K562 (cell line): ENCODE measurements at regions not wholly inside any gene's neighbourhood (a gene's known extent, or its start where the extent isn't known, plus 50 kb on each side); places are given as distances from the start of the nearest gene placed in this dataset.

Experiments
- ATAC-seq: fragments of 200-7000 bp; cut with Tn5 transposase; 3 replicates; pipeline ENCODE4 v1.9.1; 2020; ENCODE audit warnings: moderate library complexity
- BruUV-seq: library from RNA; stranded (reverse); fragments of 400-500 nt; replicated peaks from 2 replicates; lab custom pipeline; 2021; lab: Mats Ljungman, UMichigan
- CTCF ChIA-PET: fragments of 300-600 bp; formaldehyde crosslinking; extraction: SDS; loops from one replicate; lab custom pipeline; 2021; ENCODE audit warnings: low intra/inter-chr PET ratio; lab: Yijun Ruan, JAX
- POLR2A ChIA-PET: fragments of 300-600, 350-650 bp; sonication (Branson Sonifier 250); formaldehyde crosslinking; extraction: SDS; loops from one replicate; lab custom pipeline; 2021; ENCODE audit warnings: antibody characterized with exemption, inconsistent platforms; lab: Yijun Ruan, JAX
- DNase-seq, 4 experiments: peaks; one replicate each; pipeline versions ENCODE4 v3.0.0 to v3.0.0-alpha.2; 2011 to 2018; ENCODE audit warnings: low spot score in 3 of 4, mixed read lengths in 3 of 4; ENCODE audit errors: extremely low read depth in 1 of 4
- FAIRE-seq: peaks from 2 replicates; lab custom pipeline; 2011; peaks lifted over from hg19 to GRCh38; lab: Jason Lieb, UNC
- H2AFZ ChIP-seq: 2 replicates; pipeline ENCODE4 v1.6.0; 2011; ENCODE audit warnings: low read depth, low read length, control low read depth, inconsistent platforms
- H3K27ac ChIP-seq: fragments of 200-600 bp; 3 replicates; pipeline ENCODE4 v1.8.0; 2011; ENCODE audit warnings: low read depth, mild to moderate bottlenecking, control low read depth, inconsistent platforms, low read length, moderate library complexity, mixed read lengths; ENCODE audit errors: extremely low read depth
- H3K27me3 ChIP-seq, 2 experiments: fragments of 300-600 bp in 1 of 2; 2 replicates in 1 of 2; 3 replicates in 1 of 2; pipeline versions ENCODE4 v1.6.0 to v1.8.0; 2011; ENCODE audit warnings: inconsistent platforms in 2 of 2, low read length in 2 of 2, mild to moderate bottlenecking in 1 of 2, mixed read lengths in 1 of 2, moderate library complexity in 1 of 2; ENCODE audit not compliant: control insufficient read depth in 2 of 2, insufficient read depth in 2 of 2
- H3K36me3 ChIP-seq: fragments of 300-600 bp; 3 replicates; pipeline ENCODE4 v1.8.0; 2011; ENCODE audit warnings: mild to moderate bottlenecking, low read length, inconsistent platforms; ENCODE audit not compliant: control insufficient read depth, insufficient read depth
- H3K4me1 ChIP-seq, 2 experiments: fragments of 200-600 bp in 1 of 2; replicated peaks in 1 of 2; 2 replicates in 1 of 2; 3 replicates in 1 of 2; pipeline versions ENCODE4 v1.5.1 to v1.8.0; 2011; ENCODE audit warnings: inconsistent platforms in 2 of 2, low read length in 2 of 2, mild to moderate bottlenecking in 1 of 2, mixed read lengths in 1 of 2, moderate library complexity in 1 of 2; ENCODE audit not compliant: control insufficient read depth in 2 of 2, insufficient read depth in 2 of 2
- H3K4me2 ChIP-seq: 2 replicates; pipeline ENCODE4 v1.6.1; 2011; ENCODE audit warnings: low read length, control low read depth, inconsistent platforms, mixed read lengths; ENCODE audit not compliant: insufficient read depth
- H3K4me3 ChIP-seq: fragments of 200-600 bp; sonication (generic), shearing (Covaris generic); 2 replicates; pipeline ENCODE4 v1.5.1; 2016; ENCODE audit warnings: control low read depth, inconsistent platforms
- H3K79me2 ChIP-seq: fragments of 200-600 bp; 3 replicates; pipeline ENCODE4 v1.8.0; 2011; ENCODE audit warnings: low read length, inconsistent platforms; ENCODE audit not compliant: control insufficient read depth, insufficient read depth
- H3K9ac ChIP-seq, 2 experiments: 2 replicates each; pipeline versions ENCODE4 v1.6.0 to v1.6.1; 2011; ENCODE audit warnings: low read depth in 2 of 2, low read length in 2 of 2, control low read depth in 1 of 2, inconsistent platforms in 1 of 2, mild to moderate bottlenecking in 1 of 2, mixed read lengths in 1 of 2; ENCODE audit not compliant: insufficient read depth in 1 of 2
- H3K9me1 ChIP-seq: one replicate; pipeline ENCODE4 v1.6.0; 2011; ENCODE audit warnings: inconsistent platforms, mild to moderate bottlenecking, low read length, moderate library complexity; ENCODE audit not compliant: control insufficient read depth, insufficient read depth
- H3K9me3 ChIP-seq: replicated peaks from 2 replicates; pipeline ENCODE4 v1.5.1; 2011; ENCODE audit warnings: low read depth, low read length, inconsistent platforms; ENCODE audit not compliant: control insufficient read depth, insufficient read depth
- H4K20me1 ChIP-seq: replicated peaks from 2 replicates; pipeline ENCODE4 v1.6.1; 2011; ENCODE audit warnings: low read length, inconsistent platforms, mixed read lengths; ENCODE audit not compliant: control insufficient read depth, insufficient read depth
- C11orf30 ChIP-seq: fragments of 450-650 bp; IDR thresholded peaks from 2 replicates; pipeline ENCODE4 v1.6.1; 2016; ENCODE audit warnings: low read depth, mild to moderate bottlenecking
- CHD1 ChIP-seq: fragments of 200-600 bp; sonication (generic); IDR thresholded peaks from one replicate; pipeline ENCODE4 v1.6.1; 2012; ENCODE audit warnings: mild to moderate bottlenecking, moderate library complexity, low read length, inconsistent platforms
- HDAC1 ChIP-seq, 2 experiments: fragments of 450-650 bp; IDR thresholded peaks; 2 replicates each; pipeline ENCODE4 v1.6.1; 2016 to 2017; ENCODE audit warnings: inconsistent platforms in 1 of 2, mild to moderate bottlenecking in 1 of 2, moderate library complexity in 1 of 2
- JUNB ChIP-seq: fragments of 450-650 bp; formaldehyde crosslinking; conservative IDR thresholded peaks from 2 replicates; pipeline ENCODE4 v1.4.0; 2020; ENCODE audit warnings: mild to moderate bottlenecking
- MAFF ChIP-seq: IDR thresholded peaks from 2 replicates; pipeline ENCODE4 v1.6.1; 2012; ENCODE audit warnings: low read length, improper control_type of control experiment
- MAFG ChIP-seq: fragments of 450-650 bp; conservative IDR thresholded peaks from 2 replicates; pipeline ENCODE4 v1.6.1; 2016; ENCODE audit warnings: missing genetic modification characterization, missing compliant biosample characterization
- MAFK ChIP-seq: IDR thresholded peaks from 2 replicates; pipeline ENCODE4 v1.6.1; 2011; ENCODE audit warnings: low read length, improper control_type of control experiment
- RHOXF2B ChIP-seq: fragments of 250-450 bp; sonication (Bioruptor Pico); conservative IDR thresholded peaks from 2 replicates; pipeline ENCODE4 v1.5.1; 2021
- ZNF384 ChIP-seq: IDR thresholded peaks from 2 replicates; pipeline ENCODE4 v1.6.1; 2012; ENCODE audit warnings: low read depth, low read length, improper control_type of control experiment
- WGBS: fragments of 100-300 bp; shearing (Covaris generic); methylation state at CpG from one replicate; pipeline ENCODE4 v1.1.6; 2016; ENCODE audit warnings: low coverage, mixed read lengths; ENCODE audit not compliant: insufficient coverage; ENCODE audit errors: missing lambda C conversion rate; 5-methylcytosine and 5-hydroxymethylcytosine counted together
- in situ Hi-C: fragments of 300-500 bp; cut with MboI; formaldehyde crosslinking; loops from 4 replicates; pipeline ENCODE4 v1.15.0; 2018; ENCODE audit warnings: inconsistent platforms, mixed read lengths
- intact Hi-C: fragments of 100-400 bp; cut with micrococcal nuclease; formaldehyde crosslinking; loops from 2 replicates; pipeline ENCODE4 v1.14.2; 2022
- TF ChIP-seq, protein P1 (sequence below), 2 experiments: IDR thresholded peaks in 1 of 2; conservative IDR thresholded peaks in 1 of 2; 2 replicates each; pipeline ENCODE4 v1.6.1; 2016; ENCODE audit warnings: low read depth in 2 of 2, mild to moderate bottlenecking in 1 of 2, missing compliant biosample characterization in 1 of 2, missing genetic modification characterization in 1 of 2, moderate library complexity in 1 of 2
- TF ChIP-seq, protein P2 (sequence below): fragments of 200-800 bp; sonication (Bioruptor generic); IDR thresholded peaks from 2 replicates; pipeline ENCODE4 v1.6.1; 2017; ENCODE audit warnings: missing genetic modification characterization, missing compliant biosample characterization
- TF ChIP-seq, protein P3 (sequence below): fragments of 450-650 bp; formaldehyde crosslinking; IDR thresholded peaks from 2 replicates; pipeline ENCODE4 v1.4.0; 2020; ENCODE audit warnings: mild to moderate bottlenecking, mixed read lengths

DNA sequence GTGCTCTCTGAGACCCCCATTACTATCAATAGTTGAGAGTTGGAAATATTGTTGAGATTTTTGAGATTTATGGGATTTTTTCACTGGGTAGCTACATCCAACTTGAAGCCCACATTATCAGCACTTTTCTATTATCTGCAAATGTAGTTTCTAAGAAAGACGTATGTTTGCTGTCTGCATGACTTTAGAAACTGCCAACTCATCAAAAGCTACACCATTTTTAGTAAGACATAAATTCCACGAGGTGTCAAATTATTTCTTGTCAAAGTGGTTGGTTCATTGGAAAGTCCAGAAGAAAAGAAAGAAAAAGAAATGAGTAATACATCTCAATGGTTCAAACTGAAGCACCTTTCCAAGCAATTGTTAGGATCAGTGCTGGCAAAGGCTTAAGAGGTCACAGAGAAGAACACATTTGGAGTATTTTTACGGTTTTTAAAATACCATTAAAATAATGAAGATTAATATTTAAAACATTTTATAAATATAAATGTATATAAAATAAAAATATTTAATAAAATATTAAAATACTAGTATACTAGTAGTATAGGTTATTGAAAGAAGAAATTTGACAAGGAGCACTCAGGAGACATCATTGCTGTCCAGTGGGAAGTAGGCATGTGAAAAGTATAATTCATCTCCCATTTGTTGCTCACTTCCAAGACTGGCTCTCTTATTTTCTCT is 463.5 kb downstream of the TAFA4 start:
- FAIRE-seq = no peak
- BruUV-seq = no TSS peak

DNA sequence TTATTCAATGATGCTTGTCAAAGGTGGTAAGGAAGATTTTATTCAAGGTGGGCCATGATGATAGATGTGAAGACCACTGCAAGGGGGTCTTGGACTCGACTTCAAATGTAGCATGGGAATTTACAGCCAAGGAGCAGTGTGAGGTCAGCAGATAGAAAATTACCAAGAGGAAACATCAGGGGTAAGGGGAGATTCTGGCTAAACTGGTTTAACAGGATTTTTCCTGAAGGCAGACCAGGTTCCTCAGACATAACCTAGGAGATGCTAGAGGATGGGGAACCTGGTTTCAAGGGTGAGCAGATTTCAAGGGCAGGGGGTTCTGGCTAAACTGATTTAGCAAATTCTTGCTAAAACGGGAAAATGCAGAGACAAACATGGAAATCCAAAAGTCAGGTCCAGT is 464.9 kb downstream of the TAFA4 start:
- Histone ChIP-seq H3K9ac (no peak overlapping the region), H3K4me3 (no peak overlapping the region), H3K9me1 (no peaks in the 10 kb centered on the region), H3K27ac (no peak overlapping the region), H3K27me3 (no peaks in the 10 kb centered on the region), H3K9me3 (no peaks in the 10 kb centered on the region), H4K20me1 (no peaks in the 10 kb centered on the region), H3K36me3 (no peaks in the 10 kb centered on the region), H2AFZ (no peak overlapping the region), H3K79me2 (no peaks in the 10 kb centered on the region), H3K4me1 (no peaks in the 10 kb centered on the region), H3K4me2 (no peak overlapping the region)
- WGBS = 0% methylated on average over 2 of the region's 2 CpGs
- ChIA-PET CTCF (no interaction called here), POLR2A (no interaction called here)
- in situ Hi-C loops (no loop called here), intact Hi-C loops (no loop called here)
- FAIRE-seq = no peak
- BruUV-seq = no TSS peak
- no peak for DNase-seq
- no peak for ATAC-seq
- TF ChIP-seq JUNB (CRISPR knock-in tag) (no peak), ZNF384 (no peak), RHOXF2B (CRISPR knock-in tag) (no peak), HDAC1 (IDR thresholded peaks at IDR 0.05) (no peak)
- TF ChIP-seq, protein P1, sequence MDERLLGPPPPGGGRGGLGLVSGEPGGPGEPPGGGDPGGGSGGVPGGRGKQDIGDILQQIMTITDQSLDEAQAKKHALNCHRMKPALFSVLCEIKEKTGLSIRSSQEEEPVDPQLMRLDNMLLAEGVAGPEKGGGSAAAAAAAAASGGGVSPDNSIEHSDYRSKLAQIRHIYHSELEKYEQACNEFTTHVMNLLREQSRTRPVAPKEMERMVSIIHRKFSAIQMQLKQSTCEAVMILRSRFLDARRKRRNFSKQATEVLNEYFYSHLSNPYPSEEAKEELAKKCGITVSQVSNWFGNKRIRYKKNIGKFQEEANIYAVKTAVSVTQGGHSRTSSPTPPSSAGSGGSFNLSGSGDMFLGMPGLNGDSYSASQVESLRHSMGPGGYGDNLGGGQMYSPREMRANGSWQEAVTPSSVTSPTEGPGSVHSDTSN (CRISPR knock-in tag; IDR thresholded peaks at IDR 0.05; ENCODE audit: low read depth) = no peak
- TF ChIP-seq, protein P1 (tag; conservative IDR thresholded peaks at IDR 0.05; ENCODE audit: low read depth) = no peak
- TF ChIP-seq, protein P2, sequence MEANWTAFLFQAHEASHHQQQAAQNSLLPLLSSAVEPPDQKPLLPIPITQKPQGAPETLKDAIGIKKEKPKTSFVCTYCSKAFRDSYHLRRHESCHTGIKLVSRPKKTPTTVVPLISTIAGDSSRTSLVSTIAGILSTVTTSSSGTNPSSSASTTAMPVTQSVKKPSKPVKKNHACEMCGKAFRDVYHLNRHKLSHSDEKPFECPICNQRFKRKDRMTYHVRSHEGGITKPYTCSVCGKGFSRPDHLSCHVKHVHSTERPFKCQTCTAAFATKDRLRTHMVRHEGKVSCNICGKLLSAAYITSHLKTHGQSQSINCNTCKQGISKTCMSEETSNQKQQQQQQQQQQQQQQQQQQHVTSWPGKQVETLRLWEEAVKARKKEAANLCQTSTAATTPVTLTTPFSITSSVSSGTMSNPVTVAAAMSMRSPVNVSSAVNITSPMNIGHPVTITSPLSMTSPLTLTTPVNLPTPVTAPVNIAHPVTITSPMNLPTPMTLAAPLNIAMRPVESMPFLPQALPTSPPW = no peak
- TF ChIP-seq, protein P3, sequence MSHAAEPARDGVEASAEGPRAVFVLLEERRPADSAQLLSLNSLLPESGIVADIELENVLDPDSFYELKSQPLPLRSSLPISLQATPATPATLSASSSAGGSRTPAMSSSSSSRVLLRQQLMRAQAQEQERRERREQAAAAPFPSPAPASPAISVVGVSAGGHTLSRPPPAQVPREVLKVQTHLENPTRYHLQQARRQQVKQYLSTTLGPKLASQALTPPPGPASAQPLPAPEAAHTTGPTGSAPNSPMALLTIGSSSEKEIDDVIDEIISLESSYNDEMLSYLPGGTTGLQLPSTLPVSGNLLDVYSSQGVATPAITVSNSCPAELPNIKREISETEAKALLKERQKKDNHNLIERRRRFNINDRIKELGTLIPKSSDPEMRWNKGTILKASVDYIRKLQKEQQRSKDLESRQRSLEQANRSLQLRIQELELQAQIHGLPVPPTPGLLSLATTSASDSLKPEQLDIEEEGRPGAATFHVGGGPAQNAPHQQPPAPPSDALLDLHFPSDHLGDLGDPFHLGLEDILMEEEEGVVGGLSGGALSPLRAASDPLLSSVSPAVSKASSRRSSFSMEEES = no peak

More for the DNA sequence above, 463.5 kb downstream of the TAFA4 start:
- H3K27me3 ChIP-seq = no peaks in the 10 kb centered on the region
- no peak overlapping the region for H3K27ac ChIP-seq
- H3K9me3 ChIP-seq = no peaks in the 10 kb centered on the region
- WGBS = 5% methylated on average over 3 of the region's 3 CpGs
- H4K20me1 ChIP-seq = no peaks in the 10 kb centered on the region
- ChIA-PET CTCF (no interaction called here), POLR2A (no interaction called here)
- no peaks in the 10 kb centered on the region for H3K36me3 ChIP-seq
- ATAC-seq (no peak), DNase-seq (no peak)
- no peak overlapping the region for H3K9ac ChIP-seq
- H3K4me1 ChIP-seq = no peaks in the 10 kb centered on the region
- no peaks in the 10 kb centered on the region for H3K79me2 ChIP-seq
- no peaks in the 10 kb centered on the region for H3K9me1 ChIP-seq
- no peak for TF ChIP-seq CHD1
- TF ChIP-seq MAFG (tag) = 0 out of 2 replicates have a peak, but pooled peaks have one; percentile 14
- TF ChIP-seq MAFF = peak; percentile 35; the same call in 1 of the 2 replicates
- TF ChIP-seq MAFK = 0 out of 2 replicates have a peak, but pooled peaks have one; percentile 44
- 0 out of 2 replicates have a peak, but pooled peaks have one; percentile 11 for TF ChIP-seq C11orf30
- H3K4me2 ChIP-seq = no peak overlapping the region
- intact Hi-C loops (no loop called here), in situ Hi-C loops (no loop called here)
- no peak overlapping the region for H2AFZ ChIP-seq
- H3K4me3 ChIP-seq = no peak overlapping the region
